GM21786 (cell line): ENCODE measurements at regions not wholly inside any gene's neighbourhood (a gene's known extent, or its start where the extent isn't known, plus 50 kb on each side); places are given as distances from the start of the nearest gene placed in this dataset.

Experiments
- ATAC-seq: cut with Tn5 transposase; IDR thresholded peaks from one replicate; pipeline ENCODE4 v1.9.1; 2021; ENCODE audit not compliant: unreplicated experiment

DNA sequence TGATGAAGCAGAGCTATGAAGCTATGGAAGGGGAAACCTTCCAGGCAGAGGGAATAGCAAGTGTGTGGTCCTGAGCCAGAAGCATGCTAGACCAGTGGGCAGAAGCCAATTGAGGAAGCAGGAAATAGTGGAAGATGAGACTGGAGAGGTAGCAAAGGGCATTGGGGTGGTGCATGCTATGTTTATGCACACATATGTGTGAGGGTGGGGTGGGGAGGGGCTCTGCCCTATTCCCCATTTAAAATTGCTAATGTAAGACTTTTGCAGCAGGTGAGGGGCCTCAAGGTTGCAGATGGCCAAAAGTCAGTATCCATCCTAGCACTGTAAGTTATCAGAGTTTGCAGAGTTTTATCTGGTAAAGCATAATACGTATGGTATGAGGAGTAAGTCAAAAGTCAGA, 626.6 kb upstream of the KIRREL3 start:
- ATAC-seq, result no peak

DNA sequence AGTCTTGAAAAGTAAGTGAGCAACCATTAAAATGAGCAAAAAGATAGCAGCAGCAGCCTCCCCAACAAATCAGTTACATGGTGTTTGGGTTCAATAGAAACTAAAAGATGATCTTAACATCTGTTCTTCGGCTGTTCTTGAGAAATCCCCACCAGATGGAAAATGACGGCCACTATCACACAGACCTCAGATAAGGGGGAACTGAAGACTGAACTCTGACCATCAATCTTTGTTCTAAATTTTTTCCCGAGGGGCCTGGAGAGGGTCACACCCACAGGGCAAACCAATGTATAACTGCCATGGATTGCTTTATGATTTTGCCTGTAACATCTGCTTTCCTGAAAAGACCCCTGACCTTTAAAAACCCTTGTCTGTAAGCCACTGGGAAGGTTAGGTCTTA, 624.8 kb upstream of the KIRREL3 start:
- ATAC-seq, result no peak

DNA sequence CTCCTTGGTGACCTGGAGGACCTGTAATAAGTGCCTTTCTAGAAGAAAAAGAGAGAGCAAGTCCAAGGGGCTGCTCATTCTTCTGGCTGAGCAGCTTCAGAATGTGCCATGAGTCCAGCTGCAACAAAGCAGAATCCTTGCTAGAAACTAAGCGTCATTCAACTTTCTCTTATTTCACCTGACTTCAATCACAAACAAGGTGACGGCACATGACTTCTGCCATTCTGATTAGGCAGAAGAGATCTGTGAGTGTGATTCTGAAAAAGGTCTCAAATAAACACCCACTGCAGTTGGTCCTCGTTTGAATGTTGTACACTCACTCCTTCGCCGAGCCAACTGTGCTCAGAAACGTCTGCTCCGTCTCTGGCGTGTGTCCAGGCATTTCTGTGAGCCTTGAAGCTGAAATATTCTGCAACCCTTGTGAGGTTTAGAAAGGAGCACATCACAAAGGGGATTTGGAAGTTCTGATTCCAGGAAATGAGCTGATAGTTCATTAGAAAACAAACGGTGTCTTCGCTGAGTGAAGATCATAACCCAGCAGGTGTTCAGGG, 623.8 kb upstream of the KIRREL3 start:
- ATAC-seq, result no peak

DNA sequence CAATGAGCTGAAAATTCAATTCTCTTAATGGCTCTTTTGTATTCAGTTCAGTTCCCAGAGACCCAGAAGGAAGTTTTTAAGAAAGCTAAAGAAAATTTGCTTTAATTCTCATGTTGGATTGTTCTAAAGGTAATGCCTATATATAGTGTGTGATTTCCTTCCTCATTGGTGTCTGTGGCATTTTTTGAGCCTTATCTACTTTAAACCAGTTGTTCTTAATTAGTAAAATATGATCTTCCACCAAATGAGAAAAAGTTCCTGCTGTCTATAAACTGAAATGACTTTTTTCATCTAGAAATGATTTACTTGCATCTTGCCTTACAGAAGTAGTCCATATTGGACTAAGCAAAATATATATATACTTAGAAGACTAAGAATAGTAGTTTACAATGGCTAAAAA, 622.1 kb upstream of the KIRREL3 start:
- ATAC-seq, result no peak

DNA sequence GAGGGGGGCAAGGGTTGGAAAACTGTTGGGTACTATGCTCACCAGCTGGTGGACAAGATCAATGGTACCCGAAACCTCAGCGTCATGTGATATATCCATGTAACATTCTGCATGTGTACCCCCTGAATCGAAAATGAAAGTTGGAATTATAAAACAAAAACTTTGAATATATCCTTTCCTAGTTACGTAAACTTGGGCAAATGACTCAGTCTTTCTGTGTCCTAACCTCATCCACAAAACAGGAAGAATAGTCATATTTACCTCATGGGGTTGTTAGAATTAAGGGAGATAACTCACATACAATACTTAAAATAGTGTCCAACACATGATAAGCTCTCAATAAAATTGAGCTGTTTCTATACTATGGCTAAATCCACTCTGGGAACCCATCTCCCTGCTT, 620.1 kb upstream of the KIRREL3 start:
- no peak for ATAC-seq

DNA sequence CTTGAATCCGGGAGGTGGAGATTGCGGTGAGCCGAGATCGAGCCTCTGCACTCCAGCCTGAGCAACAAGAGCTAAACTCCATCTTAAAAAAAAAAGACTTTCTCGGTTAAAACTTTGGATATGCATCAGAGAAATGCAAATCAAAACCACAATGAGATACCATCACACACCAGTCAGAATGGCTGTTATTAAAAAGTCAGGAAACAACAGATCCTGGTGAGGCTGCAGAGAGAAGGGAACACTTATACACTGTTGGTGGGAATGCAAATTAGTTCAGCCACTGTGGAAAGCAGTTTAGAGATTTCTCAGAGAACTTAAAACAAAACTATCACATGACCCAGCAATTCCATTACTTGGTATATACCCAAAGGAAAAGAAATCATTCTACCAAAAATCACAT, 619.4 kb upstream of the KIRREL3 start:
- ATAC-seq, result no peak

DNA sequence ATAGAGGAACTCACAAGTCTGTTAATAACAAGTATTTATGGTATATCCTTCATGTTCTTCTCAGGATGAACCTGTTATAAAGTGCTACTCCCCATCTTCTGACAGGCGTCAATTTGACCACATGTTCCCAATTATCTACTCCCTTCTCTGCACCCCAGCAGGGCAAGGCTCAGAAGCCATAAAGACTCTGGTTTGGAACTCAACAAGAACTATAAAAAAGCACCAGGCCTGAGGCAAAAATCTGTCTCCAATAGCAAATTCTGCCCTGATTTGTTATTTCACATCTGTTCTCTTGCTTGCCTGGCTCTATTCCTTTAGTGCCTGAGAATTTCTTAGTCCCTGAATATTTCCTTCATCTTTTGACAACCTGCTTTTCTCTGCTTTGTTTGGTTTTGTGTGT, 618.2 kb upstream of the KIRREL3 start:
- no peak for ATAC-seq

DNA sequence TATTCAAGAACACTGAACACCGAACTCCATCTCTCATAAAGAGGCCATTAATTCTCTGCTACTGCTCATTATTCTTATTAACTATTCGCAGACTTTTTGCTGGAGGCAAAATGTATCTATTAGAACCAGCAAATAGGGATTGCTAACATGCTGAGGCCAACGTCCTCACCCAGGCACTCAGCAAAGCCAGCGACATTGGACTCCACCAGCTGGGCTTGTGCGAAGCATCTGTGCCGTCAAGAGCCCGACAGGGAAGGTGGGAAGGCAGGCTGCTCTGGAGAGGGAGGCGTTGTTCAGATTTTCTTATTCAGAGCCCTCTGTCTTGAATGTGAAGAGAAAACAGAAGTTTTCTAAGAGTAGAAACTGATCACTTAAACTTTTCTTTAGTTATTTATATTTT, 615.6 kb upstream of the KIRREL3 start:
- no peak for ATAC-seq

DNA sequence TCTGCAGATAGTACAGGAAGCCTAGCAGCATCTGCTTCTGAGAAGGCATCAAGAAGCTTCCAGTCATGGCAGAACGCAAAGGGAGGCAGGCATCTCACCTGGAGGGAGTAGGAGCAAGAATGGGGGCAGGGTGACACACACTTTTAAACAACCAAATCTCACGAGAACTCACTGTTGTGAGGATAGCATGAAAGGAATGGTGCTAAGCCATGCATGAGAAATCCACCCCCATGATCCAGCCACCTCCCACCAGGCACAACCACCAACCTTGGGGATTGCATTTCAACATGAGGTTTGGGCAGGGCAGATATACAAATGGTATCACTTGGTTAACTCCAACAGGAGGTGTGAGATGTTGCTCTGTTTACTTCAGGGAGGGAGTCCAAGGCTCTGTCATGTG, 612.0 kb upstream of the KIRREL3 start:
- ATAC-seq, result no peak

DNA sequence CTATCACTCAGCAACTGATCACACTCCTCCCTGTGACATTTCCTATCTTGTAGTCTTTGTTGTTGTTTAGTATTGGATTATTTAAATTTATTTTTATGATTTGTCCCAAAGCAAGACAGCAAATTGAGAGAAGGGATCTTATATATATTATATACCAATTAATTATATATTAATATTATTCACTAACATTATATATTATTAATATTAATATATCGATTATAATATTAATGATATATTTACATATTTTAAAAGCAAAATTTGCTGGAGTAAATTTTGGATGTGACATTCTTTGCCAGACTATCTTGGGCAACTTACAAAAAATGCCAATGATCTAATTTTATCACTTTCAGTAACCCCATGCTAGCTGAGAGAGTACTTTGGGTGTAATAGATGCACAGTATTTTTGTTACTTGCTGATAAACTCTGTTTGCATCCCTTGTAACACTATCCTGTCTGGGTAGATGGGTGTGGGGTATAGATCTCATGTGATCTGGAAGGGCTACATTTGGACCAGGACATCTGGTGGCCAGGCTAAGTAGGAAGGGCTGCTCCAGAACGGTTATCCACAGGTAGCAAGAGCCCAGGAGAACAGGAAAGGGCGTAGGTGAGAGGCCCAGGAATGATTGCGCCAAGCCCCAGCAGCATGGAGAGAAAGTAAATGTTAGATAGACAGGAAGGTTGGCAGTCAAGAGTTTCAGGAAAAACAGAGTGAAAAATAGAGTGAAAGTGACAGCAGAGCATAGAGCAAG, 608.6 kb upstream of the KIRREL3 start:
- no peak for ATAC-seq

DNA sequence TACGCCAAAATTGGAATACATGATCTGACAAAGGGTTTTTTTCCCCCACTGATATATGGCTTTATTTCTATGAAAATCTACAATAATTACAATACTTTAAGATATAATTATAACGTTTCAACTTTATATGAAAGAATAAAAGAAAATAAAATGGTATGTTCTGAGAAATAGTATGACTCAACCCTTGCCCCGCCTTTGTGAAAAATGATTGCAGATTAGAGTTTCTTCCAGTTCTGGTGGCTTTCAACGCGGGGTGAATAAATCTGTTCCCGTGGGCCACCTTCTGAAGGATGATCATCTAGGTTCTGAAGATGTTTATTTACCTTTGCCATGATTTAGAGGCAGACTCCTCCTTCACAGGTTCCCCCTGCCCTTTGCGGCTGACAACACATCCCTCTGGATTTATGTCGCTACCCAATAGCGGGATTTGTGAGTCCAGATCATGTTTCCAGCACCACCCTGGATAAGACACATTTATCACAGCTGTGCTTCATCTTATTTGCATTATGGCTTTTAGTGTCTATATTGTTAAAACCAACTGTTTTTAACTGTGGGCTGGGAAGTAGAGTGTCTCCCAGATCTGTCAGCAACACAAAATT, 607.0 kb upstream of the KIRREL3 start:
- no peak for ATAC-seq

DNA sequence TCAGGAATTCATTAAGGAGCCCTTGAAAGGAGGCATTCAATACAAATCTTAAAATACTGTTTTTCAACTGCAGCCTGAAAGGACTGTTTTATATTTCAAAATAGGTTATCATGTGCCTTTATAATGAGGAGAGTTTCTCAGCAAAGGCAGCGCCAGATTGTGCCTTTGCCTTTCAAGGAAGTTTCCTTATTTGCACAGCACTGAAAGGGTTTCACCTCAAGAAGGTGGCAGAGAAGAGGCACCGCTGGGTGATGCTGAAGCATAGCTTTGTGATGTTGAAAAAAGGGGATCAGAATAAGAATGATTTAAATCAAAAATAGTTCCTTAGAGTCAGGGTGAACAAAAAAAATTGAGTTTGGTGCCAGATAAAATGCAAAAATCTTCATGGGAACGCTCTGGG, 601.0 kb upstream of the KIRREL3 start:
- no peak for ATAC-seq

DNA sequence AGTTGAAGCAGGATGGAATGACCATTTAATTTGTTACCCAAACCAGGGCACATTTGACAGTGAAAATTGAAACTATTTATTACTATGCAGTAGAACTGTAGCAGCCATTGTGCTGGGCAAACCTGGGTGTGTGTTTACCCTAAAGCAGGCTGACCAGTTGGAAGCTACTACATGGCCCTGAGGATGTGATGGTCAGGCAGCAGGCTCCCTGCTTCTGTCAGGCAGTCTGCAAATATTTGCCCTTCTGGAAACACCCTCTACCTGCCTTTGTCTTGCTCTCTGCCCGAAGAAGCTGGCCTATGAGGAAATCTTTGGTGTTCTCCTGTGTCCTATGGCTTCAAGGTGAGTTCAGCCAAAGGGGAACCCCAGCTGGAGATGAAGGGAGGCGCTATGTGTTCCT, 600.1 kb upstream of the KIRREL3 start:
- ATAC-seq, result no peak

DNA sequence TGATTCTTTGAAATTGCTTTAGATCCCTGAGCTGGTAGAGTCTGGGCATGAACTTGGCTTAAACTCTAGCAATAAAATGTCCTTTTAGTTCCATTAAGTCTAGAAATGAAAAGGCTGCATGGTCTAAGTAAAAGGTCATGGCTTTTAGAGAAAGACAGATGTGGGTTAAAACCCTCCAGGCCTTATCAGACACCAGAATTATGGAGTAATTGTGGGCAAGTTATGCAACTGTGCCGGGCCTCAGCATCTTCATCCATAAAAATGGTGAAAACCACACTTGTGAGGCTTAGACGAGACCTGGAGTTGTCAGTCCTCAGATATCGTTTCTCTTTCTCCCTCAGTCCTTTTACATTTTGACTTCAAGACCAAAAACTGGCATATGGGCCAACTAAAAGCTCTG, 597.9 kb upstream of the KIRREL3 start:
- ATAC-seq, result no peak

DNA sequence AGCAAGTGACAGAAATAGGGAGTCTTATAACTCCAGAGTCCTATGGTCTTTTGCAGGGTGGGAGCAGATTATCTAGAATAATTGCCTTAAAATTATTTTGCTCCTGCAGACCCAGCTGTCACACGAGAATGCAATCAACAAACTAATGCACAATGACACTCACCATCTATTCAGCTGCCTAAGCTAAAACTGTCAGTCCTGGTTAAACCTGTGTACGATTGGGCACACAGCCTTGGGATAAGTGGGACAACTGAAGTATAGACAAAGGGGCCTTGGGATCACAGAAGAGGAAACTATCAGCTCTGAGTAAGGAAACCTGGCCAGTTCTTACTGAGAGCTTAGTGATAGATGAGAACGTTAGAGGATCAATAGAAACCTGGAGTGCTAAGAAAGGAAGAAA, 595.9 kb upstream of the KIRREL3 start:
- no peak for ATAC-seq

DNA sequence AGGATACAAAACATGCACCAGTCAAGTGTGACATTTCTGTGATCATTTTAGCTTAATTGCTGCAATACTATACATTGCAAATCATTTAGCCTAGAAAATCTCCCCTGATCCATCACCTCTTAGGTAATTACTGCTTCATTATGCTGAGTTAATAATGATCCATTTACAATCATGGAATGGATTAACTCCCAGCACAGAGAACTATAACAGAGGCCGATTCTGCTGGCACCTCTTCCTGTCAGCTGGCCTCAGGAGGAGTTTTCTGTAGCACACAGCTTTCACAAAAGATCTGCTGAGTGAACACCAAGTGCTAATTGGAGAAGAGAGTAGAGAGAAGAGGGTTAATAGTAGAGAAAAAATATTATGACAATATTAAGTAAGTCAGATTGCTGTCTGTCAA, 591.8 kb upstream of the KIRREL3 start:
- ATAC-seq, result no peak

DNA sequence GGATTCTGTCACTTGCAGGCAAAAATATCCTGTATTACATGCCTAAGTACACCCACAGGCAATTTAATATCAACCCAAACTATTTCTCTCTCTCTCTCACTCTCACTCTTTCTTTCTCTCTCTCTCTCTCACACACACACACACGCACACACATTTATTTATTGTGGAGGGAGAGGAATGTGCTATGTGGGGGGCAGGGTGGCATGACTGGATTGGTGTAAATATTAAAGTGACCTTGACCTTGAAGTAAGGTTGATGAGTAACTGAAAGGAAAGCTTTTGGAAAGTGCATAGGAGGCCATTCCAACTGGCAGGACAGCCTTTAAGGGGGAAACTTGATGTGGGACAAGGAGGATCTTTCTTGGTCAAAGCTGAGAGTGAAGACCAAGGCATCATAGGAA, 589.7 kb upstream of the KIRREL3 start:
- no peak for ATAC-seq

DNA sequence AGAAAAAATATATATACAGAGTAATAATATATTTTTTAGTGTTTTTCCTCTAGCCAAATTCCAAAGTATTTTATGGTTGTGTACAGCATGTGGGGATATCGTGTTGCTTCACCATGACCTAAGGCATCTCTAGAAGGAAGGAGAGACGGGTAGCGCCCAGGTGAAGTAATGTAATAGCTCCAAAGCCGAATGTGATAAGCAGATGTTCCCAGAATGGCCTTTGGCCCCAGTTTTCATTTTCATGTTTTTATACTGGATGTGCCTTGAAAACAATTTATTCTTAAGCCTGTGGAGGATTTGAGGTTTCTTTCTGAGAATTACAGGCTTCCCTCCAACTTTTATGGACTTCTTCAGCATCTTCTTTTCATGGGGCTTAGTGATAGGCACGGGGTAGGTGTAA, 587.9 kb upstream of the KIRREL3 start:
- no peak for ATAC-seq

DNA sequence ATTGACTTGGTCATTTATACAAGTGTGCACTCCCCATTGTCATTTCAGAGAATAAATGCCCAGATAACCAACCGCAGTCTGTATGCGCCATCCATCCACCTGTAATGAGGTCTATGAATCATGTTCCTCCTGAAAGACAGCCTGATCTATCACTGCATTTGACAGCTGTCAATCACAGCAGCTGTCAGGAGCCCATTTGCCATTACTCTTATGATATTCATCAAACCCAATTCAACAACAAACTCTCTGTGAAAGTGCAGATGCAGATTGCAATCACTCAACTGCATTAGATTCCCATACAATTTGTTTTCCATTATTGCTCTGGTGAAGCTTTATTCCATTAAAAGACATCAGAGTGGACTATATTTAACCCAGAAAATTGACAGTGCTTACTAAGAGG, 586.9 kb upstream of the KIRREL3 start:
- ATAC-seq, result no peak

DNA sequence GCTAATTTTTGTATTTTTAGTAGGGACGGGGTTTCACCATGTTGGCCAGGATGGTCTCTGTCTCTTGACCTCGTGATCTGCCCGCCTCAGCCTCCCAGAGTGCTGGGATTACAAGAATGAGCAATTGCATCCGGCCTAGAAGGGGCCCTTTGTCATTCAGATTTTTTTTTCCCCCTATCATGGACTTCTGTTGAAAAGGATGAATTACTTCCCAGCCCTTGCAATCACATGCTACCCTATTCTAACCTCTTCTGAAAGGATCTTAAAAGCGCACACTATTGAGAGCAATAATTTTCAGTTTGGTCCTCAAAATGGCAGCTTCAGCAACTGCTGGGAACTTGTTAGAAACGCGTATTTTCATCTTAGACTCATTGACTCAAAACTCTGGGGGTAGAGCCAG, 575.6 kb upstream of the KIRREL3 start:
- ATAC-seq, result no peak

DNA sequence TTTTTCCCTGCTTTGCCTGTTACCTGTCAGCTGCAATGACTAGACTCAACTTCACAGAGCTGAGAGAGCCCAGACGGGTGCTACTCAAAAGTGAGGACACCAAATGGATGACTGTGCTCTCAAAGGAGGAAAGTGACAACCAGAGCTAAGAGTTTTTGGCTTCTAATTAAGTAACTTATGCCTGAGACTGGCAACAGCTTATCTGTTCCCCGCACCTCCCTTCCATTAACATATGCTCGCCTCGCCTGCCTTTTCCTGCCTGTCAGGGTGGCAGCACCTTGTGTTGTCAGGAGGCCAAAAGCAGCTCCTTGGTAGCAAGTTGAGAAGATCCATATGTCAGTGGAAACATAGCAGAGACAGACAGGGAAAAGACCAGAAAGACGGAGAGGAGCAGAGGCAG, 573.9 kb upstream of the KIRREL3 start:
- ATAC-seq, result no peak

DNA sequence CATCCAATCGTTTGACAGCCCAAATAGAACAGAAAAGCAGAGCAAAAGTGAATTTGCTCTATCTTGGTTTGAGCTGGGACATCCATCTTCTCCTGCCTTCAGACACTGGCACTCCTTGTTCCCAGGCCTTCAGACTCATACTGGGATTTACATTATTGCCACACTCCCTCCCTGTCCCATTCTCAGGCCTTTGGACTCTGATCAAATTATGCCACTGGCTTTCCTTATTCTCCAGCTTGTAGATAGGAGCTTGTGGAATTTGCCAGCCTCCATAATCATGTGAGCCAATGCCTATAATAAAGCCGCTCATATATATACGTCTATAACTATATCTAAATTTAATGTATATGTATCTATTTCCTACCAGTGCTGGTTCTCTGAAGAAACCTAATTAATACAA, 568.3 kb upstream of the KIRREL3 start:
- ATAC-seq, result no peak
